ENCODE measurements at regions not wholly inside any gene's neighbourhood (a gene's known extent, or its start where the extent isn't known, plus 50 kb on each side); places are given as distances from the start of the nearest gene placed in this dataset.

DNA sequence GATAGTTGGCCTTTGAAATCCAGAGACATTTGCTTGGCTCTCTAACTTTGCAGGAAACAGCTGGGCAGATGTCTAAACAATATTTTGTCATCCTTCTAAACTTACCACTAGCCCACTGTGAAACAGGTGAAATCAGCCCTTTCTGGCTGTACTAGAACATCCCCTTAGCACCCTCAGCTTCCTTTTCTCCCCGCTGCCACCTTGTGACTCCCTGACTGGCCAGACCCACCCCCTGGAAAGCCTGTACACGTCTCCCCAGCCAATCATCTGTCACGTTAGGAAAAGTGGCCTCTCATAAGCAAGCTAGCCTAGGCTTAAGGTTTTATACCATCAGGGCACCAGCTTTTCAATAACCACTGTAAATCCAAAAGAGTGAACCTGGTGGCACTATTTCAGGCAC lies 88.6 kb upstream of the E2F3 start:
- no peak overlapping the region for H3K9ac ChIP-seq
- H3K27ac ChIP-seq: no peak overlapping the region
- no peak overlapping the region for H3K4me2 ChIP-seq (ENCODE audit: unreplicated experiment)
- no peaks in the 10 kb centered on the region for H3K27me3 ChIP-seq (replicated peaks; ENCODE audit: insufficient read depth)
- DNase-seq: no peak
- no peaks in the 10 kb centered on the region for H3F3A ChIP-seq (ENCODE audit: insufficient read depth)
- H2AFZ ChIP-seq: no peak overlapping the region
- no peaks in the 10 kb centered on the region for H3K4me1 ChIP-seq (ENCODE audit: insufficient read depth)
- TF ChIP-seq EZH2phosphoT487 (IDR thresholded peaks at IDR 0.05; ENCODE audit: insufficient read depth, low read depth) (no peak), EZH2 (IDR thresholded peaks at IDR 0.05; ENCODE audit: insufficient read depth, poor library complexity, severe bottlenecking) (no peak)
- H3K79me2 ChIP-seq (ENCODE audit: insufficient read depth): no peaks in the 10 kb centered on the region
- no peak overlapping the region for H3K4me3 ChIP-seq
- H4K20me1 ChIP-seq (ENCODE audit: insufficient read depth): no peaks in the 10 kb centered on the region
- H3K36me3 ChIP-seq (ENCODE audit: low read depth): no peaks in the 10 kb centered on the region
- H3K9me2 ChIP-seq (ENCODE audit: insufficient read depth): no peaks in the 10 kb centered on the region
- H3K9me3 ChIP-seq (ENCODE audit: low read depth): no peaks in the 10 kb centered on the region
- in situ Hi-C loops (cut with MboI): no loop called here
- 0 to 16% methylated on average over 3 of the region's 3 CpGs for WGBS, 2 experiments (ENCODE audit: low coverage in 1 of 2, low lambda C conversion rate in 2 of 2, missing lambda C conversion rate in 2 of 2)

DNA sequence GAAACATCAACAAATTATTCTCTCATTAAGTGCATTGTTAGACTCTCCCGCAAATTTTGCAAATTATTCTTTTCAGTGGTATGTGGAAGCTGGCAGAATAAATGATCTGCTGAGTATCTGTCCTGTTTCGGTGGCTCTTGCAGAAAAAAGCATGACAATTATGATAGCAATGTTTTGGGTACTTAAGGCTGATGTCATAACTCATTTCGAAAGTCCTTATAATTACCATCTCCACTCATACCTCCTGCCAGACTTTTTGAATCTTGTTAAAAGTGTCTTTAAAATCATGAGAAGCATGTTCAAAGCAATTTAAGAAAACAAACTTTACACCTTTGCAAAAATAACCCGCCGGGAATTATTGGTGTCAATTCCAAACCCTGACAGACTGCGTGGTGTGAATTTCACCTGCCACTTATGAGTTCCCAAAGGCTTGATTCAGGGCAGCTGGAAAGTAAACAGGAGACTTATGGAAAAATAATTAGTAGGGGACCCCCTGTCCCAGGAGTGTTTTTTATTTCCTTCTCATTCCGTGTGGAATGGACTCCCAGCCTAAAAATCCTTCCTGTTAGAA lies 87.6 kb upstream of the E2F3 start:
- 42 to 47% methylated on average over 7 of the region's 7 CpGs for WGBS, 2 experiments (ENCODE audit: low coverage in 1 of 2, low lambda C conversion rate in 2 of 2, missing lambda C conversion rate in 2 of 2)
- TF ChIP-seq EZH2phosphoT487 (IDR thresholded peaks at IDR 0.05; ENCODE audit: insufficient read depth, low read depth) (no peak), EZH2 (IDR thresholded peaks at IDR 0.05; ENCODE audit: insufficient read depth, poor library complexity, severe bottlenecking) (no peak)

DNA sequence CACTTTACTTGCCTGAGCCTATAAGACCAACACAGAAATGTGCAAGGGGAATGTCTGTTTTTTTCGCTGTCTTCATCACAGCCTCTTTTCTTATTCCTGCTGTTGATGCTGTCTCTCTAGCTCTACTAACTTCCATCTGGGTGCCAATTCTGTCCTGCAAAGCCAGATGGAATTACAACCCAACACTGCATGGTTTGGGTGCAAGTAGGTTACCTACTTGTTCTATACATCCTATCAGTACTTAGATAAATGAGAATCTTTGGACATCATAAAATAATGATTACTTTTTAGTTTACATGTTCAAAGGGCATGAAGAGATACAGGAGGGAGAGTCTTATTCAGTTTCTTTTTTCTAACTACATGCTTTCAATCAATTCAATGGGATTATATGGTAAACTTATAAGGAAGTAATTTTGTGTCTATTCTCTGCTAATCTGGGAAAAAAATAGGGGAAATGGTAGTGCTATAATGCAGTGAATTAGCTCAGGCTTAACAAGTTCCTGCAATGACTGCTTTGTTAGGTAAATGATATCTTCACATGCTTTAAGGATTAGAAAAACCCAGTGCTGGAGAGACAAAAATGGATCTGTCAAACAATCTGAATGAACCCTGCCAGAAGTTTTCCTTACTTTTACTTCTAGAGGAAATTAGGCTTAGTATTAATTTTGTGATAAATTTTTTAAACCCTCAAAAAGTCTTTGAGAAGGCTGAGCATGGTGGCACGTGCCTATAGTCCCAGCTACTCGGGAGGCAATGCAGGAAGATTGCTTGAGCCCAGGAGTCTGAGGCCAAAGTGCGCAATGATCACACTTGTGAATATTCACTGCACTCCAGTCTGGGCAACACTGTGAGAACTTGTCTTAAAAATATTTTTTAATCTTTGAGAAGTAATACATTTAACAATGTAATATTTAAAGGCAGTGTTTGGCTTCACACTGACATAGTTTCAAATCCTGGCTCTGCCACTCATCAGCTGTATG lies 86.5 kb upstream of the E2F3 start:
- Histone ChIP-seq H3K36me3 (ENCODE audit: low read depth) (no peaks in the 10 kb centered on the region), H3K9me2 (ENCODE audit: insufficient read depth) (no peaks in the 10 kb centered on the region), H3K4me2 (ENCODE audit: unreplicated experiment) (no peak overlapping the region), H3K9me3 (ENCODE audit: low read depth) (no peaks in the 10 kb centered on the region), H4K20me1 (ENCODE audit: insufficient read depth) (no peaks in the 10 kb centered on the region), H3K4me1 (ENCODE audit: insufficient read depth) (no peaks in the 10 kb centered on the region), H3F3A (ENCODE audit: insufficient read depth) (no peaks in the 10 kb centered on the region), H3K9ac (no peak overlapping the region), H3K79me2 (ENCODE audit: insufficient read depth) (no peaks in the 10 kb centered on the region), H3K27ac (no peak overlapping the region), H3K27me3 (replicated peaks; ENCODE audit: insufficient read depth) (no peaks in the 10 kb centered on the region), H2AFZ (no peak overlapping the region), H3K4me3 (no peak overlapping the region)
- in situ Hi-C loops (cut with MboI): no loop called here
- no peak for DNase-seq
- 38 to 42% methylated on average over 4 of the region's 4 CpGs for WGBS, 2 experiments (ENCODE audit: low coverage in 1 of 2, low lambda C conversion rate in 2 of 2, missing lambda C conversion rate in 2 of 2)
- TF ChIP-seq EZH2 (IDR thresholded peaks at IDR 0.05; ENCODE audit: insufficient read depth, poor library complexity, severe bottlenecking) (no peak), EZH2phosphoT487 (IDR thresholded peaks at IDR 0.05; ENCODE audit: insufficient read depth, low read depth) (no peak)

More for the DNA sequence above, 87.6 kb upstream of the E2F3 start:
- no peaks in the 10 kb centered on the region for H3K79me2 ChIP-seq (ENCODE audit: insufficient read depth)
- no peak overlapping the region for H3K4me2 ChIP-seq (ENCODE audit: unreplicated experiment)
- no peak overlapping the region for H3K27ac ChIP-seq
- H3K4me1 ChIP-seq (ENCODE audit: insufficient read depth): no peaks in the 10 kb centered on the region
- H3K4me3 ChIP-seq: no peak overlapping the region
- no peaks in the 10 kb centered on the region for H3K36me3 ChIP-seq (ENCODE audit: low read depth)
- no peak overlapping the region for H2AFZ ChIP-seq
- in situ Hi-C loops (cut with MboI): no loop called here
- DNase-seq: no peak
- no peak overlapping the region for H3K9ac ChIP-seq
- H3F3A ChIP-seq (ENCODE audit: insufficient read depth): no peaks in the 10 kb centered on the region
- H3K27me3 ChIP-seq (replicated peaks; ENCODE audit: insufficient read depth): no peaks in the 10 kb centered on the region
- H3K9me2 ChIP-seq (ENCODE audit: insufficient read depth): no peaks in the 10 kb centered on the region
- no peaks in the 10 kb centered on the region for H3K9me3 ChIP-seq (ENCODE audit: low read depth)
- no peaks in the 10 kb centered on the region for H4K20me1 ChIP-seq (ENCODE audit: insufficient read depth)

DNA sequence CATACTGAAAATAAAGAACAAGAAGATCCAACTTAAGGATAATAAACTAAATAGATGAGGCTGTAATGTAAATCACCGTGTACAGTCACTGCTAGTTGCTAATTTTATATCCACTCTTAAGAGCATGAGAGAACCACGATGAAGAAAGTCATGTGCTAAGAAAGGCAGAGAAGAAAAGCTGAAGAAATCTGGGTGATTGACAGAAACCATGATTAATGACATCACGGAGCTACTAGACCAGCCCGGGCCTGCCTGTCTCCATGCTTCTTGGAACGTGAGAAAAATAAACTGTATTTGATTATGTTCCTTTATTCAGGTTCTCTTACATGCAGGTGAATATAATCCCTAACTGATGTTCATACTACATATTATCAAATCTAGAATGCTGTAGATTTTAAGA lies 84.2 kb upstream of the E2F3 start:
- Histone ChIP-seq H3K36me3 (ENCODE audit: low read depth) (no peaks in the 10 kb centered on the region), H3K4me2 (ENCODE audit: unreplicated experiment) (no peak overlapping the region), H3K9ac (no peak overlapping the region), H3K9me2 (ENCODE audit: insufficient read depth) (no peaks in the 10 kb centered on the region), H3K4me3 (no peak overlapping the region), H3K9me3 (ENCODE audit: low read depth) (no peaks in the 10 kb centered on the region), H3K79me2 (ENCODE audit: insufficient read depth) (no peaks in the 10 kb centered on the region), H3K4me1 (ENCODE audit: insufficient read depth) (no peaks in the 10 kb centered on the region), H3F3A (ENCODE audit: insufficient read depth) (no peaks in the 10 kb centered on the region), H2AFZ (no peak overlapping the region), H4K20me1 (ENCODE audit: insufficient read depth) (no peaks in the 10 kb centered on the region), H3K27ac (no peak overlapping the region), H3K27me3 (replicated peaks; ENCODE audit: insufficient read depth) (no peaks in the 10 kb centered on the region)
- DNase-seq: no peak
- 57 to 61% methylated on average over 5 of the region's 5 CpGs for WGBS, 2 experiments (ENCODE audit: low coverage in 1 of 2, low lambda C conversion rate in 2 of 2, missing lambda C conversion rate in 2 of 2)
- TF ChIP-seq EZH2 (IDR thresholded peaks at IDR 0.05; ENCODE audit: insufficient read depth, poor library complexity, severe bottlenecking): no peak
- in situ Hi-C loops (cut with MboI): no loop called here
